Kidney capillary endothelial cell (primary cell): ENCODE measurements at regions not wholly inside any gene's neighbourhood (a gene's known extent, or its start where the extent isn't known, plus 50 kb on each side); places are given as distances from the start of the nearest gene placed in this dataset.

ENCODE experiments used
- DNase-seq: peaks from one replicate; pipeline ENCODE4 v3.0.0-alpha.2; 2018; ENCODE audit warnings: low spot score

DNA sequence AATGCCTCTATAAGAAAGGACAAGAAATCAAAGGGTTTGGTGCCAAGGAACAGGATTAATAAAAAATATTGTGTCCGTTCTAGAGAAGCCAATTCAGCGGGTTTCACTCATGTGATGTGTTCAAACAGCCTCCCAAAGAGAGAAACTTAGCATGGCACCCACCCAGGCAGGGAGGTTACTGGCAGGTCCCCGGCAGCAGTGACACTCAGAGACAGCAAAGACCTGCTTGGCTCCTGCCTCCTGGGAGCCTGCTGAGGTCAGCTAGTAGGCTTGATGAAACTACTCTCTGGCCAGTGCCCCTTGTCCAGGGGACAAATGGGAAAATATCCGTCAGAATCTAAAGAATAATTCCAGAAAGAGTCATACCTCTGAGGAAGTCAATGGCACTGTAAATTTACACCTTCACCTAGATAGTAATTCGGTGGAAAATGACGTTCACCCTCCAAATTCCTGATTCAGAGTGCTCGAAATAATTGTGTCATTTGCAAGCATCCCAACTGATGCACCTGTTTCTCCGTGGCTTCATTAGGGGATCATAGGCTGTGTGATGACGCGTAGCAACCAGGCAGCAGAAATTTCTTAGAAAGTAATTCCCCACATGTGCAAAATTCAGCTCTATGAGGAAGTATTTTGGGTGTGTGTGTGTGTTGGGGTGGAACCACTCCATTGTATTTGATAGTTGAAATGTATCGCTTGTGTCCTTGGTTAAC is 481.5 kb upstream of the ZFHX3 start:
- DNase-seq = no peak

DNA sequence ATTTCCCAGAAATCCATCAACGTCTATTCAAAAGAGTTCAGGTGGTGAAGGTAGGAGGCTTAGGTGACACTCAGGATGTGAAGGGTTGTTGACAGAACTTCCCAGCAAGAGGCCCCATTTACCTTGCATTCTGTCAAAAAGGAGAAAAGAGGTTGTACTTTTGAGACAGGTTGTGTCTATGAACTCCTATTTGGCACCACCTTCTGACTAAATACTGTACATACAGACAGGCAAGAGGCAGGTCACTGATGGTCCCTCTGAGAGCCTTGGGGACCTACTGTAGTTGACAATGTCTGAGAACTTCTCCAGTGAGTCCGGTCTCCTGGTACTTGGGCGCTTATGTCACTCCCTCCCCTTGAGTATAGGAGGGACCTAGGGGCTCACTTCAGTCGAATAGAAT is 479.3 kb upstream of the ZFHX3 start:
- DNase-seq = no peak

- DNase-seq = no peak
Measured at GRCh38 chr16:73526011-73526804, 478.3 kb upstream of the ZFHX3 start.

- DNase-seq = no peak
Measured at GRCh38 chr16:73523209-73523608, 475.3 kb upstream of the ZFHX3 start.

GRCh38 chr16:73521499-73521898 is 473.6 kb upstream of the ZFHX3 start:
- DNase-seq = no peak

DNA sequence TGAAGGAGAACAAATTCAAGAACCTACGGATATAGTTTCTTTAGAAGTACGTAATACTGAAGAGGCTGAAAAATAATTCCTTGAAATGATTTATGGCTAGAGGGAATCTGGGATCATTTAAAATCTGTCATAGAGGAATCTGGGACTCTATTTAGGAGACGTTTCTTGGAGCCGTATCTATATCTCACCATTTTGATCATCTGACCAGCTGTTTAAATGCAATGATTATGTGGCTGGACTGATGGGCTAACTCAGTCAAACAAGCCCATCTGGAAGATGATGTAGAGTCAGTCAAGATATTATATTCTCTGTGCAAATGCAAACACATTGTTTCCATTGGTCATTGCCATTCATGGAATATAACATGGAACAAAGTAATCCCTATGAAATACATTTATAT is 467.7 kb upstream of the ZFHX3 start:
- no peak for DNase-seq

DNA sequence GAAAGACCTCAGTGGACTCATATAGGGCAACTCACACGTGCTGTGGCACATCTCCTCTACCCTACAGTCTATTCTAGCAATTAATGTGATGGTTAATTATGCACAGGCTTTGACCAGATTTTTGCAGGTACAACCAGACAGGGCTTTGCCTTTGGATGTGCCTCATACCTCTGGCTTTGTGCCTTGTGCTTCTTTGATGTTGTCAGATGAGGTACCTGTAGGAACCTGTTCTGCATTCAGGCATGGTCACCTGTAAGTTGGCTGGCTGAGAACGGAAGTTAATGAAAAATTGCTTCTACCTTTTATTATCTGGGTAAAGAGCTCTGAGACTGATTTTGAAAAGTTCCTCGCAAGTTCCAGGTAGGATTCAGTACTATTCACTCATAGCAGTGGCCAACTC is 462.9 kb upstream of the ZFHX3 start:
- DNase-seq = no peak

DNA sequence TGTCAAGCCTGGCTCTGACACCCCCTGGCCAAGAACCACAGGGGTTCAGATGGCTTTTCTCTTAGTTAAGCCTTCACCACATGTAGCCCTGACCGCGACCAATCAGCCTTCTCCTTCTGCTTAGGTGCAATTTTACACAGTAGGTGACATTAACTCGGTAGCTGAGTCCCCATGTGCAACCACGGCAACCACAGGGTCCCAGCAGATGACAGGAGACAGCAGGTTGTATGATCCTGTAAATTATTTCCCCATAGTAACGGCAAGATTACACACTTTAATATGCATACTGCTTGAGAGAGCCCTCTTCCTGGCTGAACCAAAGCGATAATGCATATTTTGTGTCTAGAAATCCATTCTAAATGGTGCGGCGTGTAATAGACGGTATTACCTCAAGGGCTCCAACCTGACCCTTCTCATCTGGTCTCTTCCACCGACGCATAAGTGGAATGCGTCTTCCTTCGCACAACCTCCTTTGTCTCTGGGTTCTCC is 458.7 kb upstream of the ZFHX3 start:
- no peak for DNase-seq

- DNase-seq = no peak
Measured at GRCh38 chr16:73505577-73505976, 457.6 kb upstream of the ZFHX3 start.

DNA sequence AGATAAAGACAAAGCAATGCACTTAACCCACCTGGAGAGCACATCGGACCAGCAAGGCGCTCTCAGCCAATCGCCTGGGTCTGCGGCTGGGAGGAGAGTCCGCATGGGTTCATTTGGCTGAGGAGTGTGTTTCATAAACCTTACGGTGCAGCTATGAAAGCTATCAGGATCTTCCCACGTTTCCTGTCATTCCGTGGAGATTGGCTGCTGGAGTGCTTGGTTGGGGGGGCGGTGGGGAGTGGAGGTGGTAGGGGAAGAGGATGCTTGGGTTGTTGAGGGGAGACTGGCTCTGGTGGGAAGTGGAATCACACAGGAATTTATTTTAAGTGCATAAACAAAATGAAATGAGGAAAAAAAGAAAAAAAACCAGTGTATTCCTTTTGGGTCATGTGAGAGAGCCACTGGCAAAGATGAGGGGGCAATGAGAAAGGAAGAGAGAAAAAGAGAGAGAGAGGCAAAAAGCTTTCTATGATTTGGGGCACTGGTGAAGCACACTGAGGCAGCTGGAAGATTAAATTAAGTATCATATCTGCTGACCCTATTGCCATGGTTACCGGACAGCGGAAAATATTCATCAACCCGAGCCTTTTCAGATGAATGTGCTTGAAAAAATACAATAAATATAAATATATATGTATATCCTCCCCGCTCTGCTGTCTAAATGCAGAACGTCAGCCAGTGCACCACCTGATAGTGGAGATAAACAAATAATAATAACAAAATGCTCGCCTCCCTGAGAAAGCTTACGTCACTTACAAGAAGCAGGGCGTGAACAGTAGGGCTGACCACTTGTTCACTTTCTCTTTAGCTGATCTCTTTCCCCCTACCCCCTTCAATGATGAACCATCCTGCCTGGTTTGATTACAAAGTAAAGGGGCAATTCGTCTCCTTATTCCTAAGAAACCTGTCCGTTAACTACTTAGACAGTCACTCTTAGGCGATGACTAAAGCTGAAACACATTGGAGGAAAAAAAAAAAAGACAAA is 457.0 kb upstream of the ZFHX3 start:
- no peak for DNase-seq

- DNase-seq = no peak
Measured at GRCh38 chr16:73503093-73503492, 455.2 kb upstream of the ZFHX3 start.

DNA sequence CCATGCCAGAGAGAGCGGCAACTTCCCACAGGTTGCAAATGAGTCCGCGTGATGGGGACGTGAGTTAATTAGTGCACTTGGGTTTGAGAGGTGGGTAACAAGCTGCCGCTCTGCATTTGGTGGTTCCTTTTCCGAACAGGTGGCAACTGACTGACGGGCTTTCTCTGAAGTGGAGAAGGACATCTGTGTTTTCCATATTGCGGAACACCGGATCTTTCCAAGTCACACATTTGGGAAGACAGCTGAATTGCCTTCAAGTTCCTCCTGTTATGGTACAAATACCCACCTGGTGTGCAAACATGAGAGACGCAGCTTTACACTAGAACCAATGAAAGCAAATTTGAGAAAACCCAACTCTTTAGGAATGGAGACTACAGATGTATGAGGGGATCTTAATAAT is 451.3 kb upstream of the ZFHX3 start:
- DNase-seq = no peak

- DNase-seq = no peak
Measured at GRCh38 chr16:73485880-73486279, 438.0 kb upstream of the ZFHX3 start.

DNA sequence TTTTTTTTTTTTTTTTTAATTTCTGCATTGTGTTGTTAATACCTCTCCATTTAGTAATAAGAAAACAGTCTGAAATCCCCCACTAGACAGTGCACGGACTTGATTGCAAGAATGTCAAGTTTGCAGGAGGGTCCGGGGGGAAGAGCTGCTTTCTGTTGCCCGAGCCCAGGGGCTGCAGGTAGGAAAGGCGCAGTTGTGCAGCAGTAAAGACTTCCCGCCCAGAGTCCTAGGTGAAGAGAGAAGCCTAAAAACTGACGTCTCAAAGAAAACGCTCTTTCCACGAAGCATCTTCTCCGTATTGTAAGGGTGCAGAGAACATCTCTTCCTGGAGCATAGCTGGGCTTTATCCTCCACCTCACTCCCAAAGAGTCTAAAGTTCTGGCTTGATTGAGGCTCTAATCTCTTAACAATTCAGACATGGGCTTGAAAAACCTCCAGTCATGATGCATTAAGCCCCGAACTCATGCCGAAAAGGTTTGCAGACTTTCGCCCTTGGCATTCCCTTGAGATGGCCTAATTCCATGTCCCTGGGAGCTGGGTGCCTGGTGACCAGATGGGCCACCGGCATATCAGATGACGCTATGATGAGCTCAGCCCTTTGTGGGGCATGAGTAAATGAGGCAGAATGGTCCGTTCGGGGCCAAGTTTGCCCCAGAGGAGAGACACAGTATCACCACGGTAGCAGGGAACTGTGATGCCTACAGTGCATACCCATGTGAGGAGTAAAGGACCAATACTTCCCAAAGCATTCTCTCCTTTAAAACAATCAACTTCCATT is 436.2 kb upstream of the ZFHX3 start:
- no peak for DNase-seq

GRCh38 chr16:73483076-73483791 is 435.3 kb upstream of the ZFHX3 start:
- no peak for DNase-seq

- DNase-seq = no peak
Measured at GRCh38 chr16:73482310-73482709, 434.4 kb upstream of the ZFHX3 start.

DNA sequence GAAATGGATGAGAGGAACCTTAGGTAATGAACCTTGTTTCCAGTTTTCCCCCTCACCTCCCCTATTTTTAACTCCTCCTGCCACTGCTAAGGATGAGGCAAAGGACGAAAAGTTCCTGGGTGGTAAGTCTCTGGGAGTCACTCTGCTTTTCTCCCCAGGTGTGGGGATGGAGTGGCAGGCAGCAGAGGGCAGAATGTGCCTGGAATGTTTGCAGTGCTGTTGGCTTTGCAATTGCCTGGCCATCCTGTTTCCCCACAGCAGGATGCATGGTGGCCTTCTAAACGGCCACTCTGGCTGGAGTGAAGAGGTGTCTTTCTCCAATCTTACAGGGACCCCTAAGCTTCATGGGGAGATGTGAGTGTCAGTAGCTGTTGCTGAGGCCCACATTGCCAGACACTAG is 432.5 kb upstream of the ZFHX3 start:
- DNase-seq = no peak

DNA sequence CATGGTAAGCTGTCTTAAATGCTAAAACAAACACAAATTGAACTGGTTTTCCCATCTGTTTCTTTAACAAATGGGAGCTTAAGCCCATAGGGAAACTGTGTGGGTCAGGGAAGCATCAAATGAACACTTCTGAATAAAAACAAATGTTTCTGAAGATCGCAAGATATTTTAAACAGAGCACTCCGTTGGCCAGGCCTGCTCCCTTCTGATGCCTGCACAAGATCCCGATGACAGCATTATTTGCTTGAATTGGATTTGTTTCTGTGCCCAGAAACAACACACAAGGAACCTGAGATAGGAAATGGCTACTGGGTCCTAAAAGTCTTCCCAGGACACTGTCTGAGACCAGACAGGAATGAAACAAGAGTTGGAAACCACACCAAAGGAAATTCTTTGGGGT is 425.8 kb upstream of the ZFHX3 start:
- DNase-seq = no peak

DNA sequence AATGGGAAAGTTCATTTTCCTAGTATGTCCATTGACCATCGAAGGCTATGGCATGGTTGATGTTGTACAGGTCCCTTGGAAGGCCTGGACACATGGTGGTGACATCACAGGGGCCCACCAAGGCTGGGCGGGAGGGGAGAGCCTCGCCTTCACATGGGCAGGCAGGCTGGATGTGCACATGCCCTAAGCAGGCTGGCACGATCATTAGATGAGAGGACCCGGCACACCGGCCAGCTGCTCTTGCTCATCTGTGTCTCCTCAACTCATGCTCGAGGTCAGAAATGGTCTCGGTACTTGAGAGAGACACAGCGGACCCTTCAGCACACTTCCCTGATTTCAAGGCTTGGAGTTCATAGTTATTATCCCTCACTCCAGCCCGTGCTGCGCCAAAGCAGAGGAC is 416.9 kb upstream of the ZFHX3 start:
- DNase-seq = no peak

DNA sequence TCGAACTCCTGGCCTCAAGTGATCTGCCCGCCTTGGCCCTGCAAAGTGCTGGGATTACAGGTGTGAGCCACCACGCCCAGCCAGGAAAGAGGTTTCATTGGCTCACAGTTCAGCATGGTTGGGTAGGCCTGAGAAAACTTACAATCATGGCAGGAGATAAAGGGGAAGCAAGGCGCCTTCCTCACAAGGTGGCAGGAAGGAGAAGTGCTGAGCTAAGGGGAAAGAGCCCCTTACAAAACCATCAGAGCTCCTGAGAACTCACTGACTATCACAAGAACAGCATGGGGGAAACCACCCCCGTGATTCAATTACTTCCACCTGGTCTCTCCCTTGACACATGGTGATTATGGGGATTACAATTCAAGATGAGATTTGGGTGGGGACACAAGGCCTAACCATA is 411.7 kb upstream of the ZFHX3 start:
- DNase-seq = no peak

GRCh38 chr16:73457851-73458250 is 409.9 kb upstream of the ZFHX3 start:
- DNase-seq = no peak
